Tibial nerve (tissue), 4 donors: ENCODE measurements at regions not wholly inside any gene's neighbourhood (a gene's known extent, or its start where the extent isn't known, plus 50 kb on each side); places are given as distances from the start of the nearest gene placed in this dataset.

Experiments used
- CTCF ChIP-seq, 5 experiments: fragments of 200-600 bp in 3 of 5; fragments of 450-650 bp in 2 of 5; sonication (generic) in 3 of 5; IDR thresholded peaks; one replicate each; pipeline ENCODE4 v1.5.1; 2016 to 2019; ENCODE audit warnings: antibody characterized with exemption in 5 of 5, mild to moderate bottlenecking in 3 of 5, moderate library complexity in 2 of 5
- EP300 ChIP-seq, 2 donors: sonication (generic); formaldehyde crosslinking; IDR thresholded peaks; one replicate each; pipeline ENCODE4 v1.6.1; 2017; ENCODE audit warnings: antibody characterized with exemption in 2 of 2, mild to moderate bottlenecking in 1 of 2
- POLR2A ChIP-seq, 2 donors: fragments of 450-650 bp; IDR thresholded peaks; one replicate each; pipeline ENCODE4 v1.6.1; 2017; ENCODE audit warnings: antibody characterized with exemption in 2 of 2, mild to moderate bottlenecking in 2 of 2, moderate library complexity in 2 of 2

- no peak for TF ChIP-seq CTCF (IDR thresholded peaks at IDR 0.05)
- no peak for TF ChIP-seq POLR2A (IDR thresholded peaks at IDR 0.05)
- no peak for TF ChIP-seq EP300 (IDR thresholded peaks at IDR 0.05)
Observed at GRCh38 chr11:104380358-104380757, 216.4 kb upstream of the PDGFD start.
